GM21526 (cell line): ENCODE measurements at regions not wholly inside any gene's neighbourhood (a gene's known extent, or its start where the extent isn't known, plus 50 kb on each side); places are given as distances from the start of the nearest gene placed in this dataset.
A peak's percentile ranks its signal among the peaks of the same experiment; 100 is the strongest.

ENCODE experiments used
- ATAC-seq: cut with Tn5 transposase; IDR thresholded peaks from one replicate; pipeline ENCODE4 v1.9.1; 2021; ENCODE audit warnings: moderate library complexity; ENCODE audit not compliant: unreplicated experiment, low FRiP score

DNA sequence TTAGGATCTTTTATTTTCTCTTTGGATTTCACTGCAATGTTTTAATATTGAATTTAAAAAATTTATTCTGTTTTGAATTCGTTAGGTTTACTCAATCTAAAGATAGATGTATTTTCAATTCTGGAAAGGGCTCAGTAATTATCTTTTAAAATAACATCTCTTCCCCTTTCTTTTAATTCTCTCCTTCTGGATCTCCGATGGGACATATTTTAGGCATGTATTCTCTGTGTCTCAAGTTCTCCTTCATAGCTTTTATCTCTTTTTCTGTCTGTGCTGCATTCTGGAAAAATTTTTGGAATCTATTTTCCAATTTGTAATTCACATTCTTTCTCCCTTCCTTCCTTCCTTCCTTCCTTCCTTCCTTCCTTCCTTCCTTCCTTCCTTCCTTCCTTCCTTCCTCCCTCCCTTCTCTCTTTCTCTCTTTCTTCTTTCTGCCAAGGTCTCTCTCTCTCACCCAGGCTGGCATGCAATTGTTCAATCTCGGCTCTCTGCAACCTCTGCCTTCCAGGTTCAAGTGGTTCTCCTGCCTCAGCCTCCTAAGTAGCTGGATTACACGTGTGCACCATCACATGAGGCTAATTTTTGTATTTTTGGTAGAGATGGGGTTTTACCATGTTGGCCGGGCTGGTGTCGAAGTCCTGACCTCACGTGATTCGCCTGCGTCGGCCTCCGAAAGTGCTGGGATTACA lies 98.5 kb upstream of the CTTNBP2 start:
- ATAC-seq: no peak

GRCh38 chr7:117972606-117973005 lies 99.4 kb upstream of the CTTNBP2 start:
- no peak for ATAC-seq

DNA sequence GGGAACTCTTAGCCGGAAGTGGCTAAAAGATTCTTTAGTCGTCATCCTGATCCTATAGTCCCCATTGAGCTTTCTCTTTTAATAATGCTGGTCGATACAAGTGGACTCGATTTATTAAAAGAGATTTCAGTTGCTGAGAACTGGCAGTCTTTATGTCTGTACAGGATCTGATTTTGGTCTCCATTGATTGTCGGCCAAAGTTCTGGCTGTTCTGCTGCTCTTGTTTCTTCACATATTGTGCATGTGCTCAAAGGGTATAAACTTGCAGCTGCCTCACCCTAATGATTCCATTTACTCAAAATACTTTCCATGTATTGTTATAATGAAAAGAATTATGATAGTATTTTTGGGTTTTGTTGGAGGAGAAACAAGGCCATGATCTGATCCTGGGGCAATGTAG lies 100.7 kb upstream of the CTTNBP2 start:
- ATAC-seq: no peak

GRCh38 chr7:117974891-117975290 lies 101.7 kb upstream of the CTTNBP2 start:
- ATAC-seq: no peak

GRCh38 chr7:117975476-117975875 lies 102.2 kb upstream of the CTTNBP2 start:
- no peak for ATAC-seq

DNA sequence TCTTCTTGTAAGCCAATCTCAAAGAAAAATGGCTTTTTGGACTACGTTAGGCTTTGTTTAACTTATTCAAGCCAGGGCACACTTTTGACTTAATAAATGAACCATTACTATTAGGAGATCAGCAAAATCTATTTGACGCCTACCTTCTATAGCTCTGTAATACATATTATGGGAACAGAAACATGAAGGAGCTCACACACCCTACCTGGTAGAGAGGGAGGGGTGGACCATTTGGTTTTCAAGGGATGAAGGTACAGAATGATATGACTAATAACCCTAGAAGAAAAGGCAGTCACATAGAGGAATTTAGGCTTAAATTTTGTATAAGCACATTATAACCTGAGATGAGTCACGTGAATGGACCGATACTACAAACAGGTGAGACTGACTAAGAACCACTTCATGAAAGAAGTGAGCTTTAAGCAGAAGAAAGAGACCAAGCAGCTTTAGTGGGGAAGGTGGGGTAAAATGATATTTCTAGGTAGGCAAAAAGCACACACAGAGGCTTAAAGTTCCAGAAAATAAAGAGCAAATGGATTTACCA lies 106.8 kb upstream of the CTTNBP2 start:
- no peak for ATAC-seq

DNA sequence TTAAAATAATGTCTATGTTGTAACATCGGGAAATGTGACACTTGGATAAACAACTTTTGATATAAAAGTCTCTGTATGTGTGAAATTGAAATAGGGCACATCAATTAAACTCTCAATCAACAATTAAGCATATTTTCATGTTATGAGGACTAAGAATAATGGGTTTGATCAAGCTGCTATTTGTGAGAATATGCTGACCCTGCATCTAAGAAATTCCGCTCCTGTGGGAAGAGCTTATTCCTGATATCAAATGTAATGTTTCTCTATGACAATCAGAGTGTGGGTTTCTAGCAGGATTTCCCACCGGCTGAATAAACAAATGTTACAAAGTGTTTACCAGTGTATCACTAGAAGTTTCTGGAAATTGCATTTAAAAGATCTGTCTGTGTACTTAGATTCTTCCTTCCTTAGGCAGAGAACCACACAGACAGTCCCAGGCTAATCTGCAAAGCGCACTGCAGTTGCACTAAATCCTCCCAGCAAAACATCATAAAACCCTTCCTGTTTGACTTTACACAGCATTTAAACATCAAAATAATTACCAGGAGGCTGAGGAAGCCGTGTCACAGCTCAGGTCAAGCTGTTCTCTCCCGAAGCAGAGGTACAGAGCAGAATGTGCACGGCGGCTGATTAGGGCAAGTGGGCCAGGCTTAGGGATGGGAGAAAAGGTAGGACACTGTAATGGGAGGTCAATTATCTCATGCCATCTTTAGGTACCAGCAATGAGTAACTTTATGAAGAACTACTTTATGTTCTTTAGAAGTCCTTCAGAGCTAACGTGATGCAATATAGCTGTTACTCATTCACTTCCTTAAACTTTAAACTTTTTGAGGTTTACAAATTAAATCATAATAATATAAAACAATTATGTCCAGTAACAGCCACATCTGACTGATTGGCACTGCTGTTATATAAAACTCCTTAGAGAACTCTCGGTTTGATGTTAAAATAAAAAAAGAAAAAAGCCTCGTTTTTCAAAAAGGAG lies 109.1 kb upstream of the CTTNBP2 start:
- ATAC-seq: no peak

GRCh38 chr7:117986645-117987269 lies 113.5 kb upstream of the CTTNBP2 start:
- ATAC-seq: no peak

DNA sequence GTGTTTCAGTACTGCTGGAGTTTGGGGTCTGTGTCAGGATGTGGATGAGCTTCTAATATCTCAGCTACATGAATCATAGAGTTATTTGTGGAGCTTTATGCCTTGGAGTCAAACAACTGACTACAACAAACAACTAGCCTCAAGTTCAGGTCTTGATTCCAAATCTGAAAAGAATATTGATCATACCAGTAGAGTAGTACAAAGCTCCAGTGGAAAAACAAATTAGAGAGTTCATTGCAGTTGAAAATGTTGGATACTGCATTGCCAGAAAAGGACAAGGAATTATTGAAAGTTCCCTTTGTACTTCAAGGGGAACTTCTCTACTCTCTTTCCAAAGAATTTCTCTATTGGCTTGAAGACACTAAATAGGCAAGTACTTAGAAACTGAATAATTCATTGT lies 117.6 kb upstream of the CTTNBP2 start:
- ATAC-seq: no peak

- no peak for ATAC-seq
Observed at GRCh38 chr7:117992635-117993376, 119.6 kb upstream of the CTTNBP2 start.

DNA sequence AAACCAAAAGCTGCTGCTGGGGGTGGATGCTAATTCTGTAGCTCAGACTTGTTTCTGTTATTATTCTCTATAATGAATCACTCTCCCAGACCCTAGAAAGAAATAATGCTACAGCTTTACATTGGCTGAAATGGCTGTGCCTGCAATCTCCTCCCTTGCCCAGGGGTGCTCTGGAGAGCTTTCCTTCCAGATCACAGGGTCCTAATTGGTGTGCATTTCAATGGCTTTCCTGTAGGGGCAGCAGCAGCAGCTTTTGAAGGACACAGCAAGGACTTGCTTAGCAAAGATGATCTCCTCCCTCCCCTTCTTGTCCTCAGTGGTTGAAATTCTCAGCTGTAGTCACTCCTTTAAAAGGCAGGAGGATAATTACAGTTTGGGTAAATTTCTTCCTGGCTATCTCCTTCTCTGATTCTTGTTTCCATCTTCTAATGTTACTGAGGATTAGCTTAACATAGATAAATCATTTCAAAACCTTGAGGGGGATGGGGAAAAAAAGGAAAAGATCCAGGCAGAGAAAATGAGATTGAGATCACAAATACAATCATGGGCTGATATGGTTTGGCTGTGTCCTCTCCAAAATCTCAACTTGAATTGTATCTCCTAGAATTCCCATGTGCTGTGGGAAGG lies 120.2 kb upstream of the CTTNBP2 start:
- ATAC-seq: peak; percentile 99

GRCh38 chr7:117995850-117996650 lies 122.8 kb upstream of the CTTNBP2 start:
- no peak for ATAC-seq

GRCh38 chr7:117997862-117998825 lies 124.9 kb upstream of the CTTNBP2 start:
- ATAC-seq: no peak

DNA sequence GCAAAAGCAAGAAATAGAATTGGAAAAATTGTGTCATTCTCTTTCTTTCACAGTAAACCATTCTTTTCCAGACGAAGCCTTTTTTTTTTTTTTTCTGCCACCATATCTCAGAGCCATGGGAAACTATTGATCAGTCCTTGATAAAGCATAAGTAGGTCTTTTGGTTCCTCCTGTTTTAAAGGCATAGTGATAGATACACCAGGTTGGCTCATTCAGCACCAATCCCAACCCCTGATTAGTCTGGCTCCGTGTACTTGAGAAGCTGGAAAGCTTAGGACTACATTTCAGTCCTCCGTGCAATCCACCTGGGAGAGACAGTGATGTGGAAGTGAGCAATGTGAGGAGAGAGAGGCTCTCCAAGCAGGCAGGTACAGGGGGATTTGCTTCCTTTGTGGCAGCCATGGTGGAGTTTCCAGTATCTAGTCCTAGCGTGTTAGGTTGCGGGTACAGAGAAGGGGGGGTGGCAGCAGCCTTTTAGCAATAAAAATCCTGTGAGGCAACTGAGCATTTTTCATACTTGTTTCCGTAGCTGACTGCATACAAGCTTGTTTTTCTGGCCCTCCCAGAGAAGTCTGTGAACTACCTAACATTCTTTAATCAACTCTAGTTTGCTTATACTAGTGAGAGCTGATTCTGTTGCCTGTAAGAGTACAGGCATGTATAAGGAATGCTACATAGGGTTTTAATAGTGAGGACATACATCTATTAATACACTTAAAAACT lies 127.4 kb upstream of the CTTNBP2 start:
- ATAC-seq: no peak

- ATAC-seq: no peak
Observed at GRCh38 chr7:118003476-118003875, 130.2 kb upstream of the CTTNBP2 start.

DNA sequence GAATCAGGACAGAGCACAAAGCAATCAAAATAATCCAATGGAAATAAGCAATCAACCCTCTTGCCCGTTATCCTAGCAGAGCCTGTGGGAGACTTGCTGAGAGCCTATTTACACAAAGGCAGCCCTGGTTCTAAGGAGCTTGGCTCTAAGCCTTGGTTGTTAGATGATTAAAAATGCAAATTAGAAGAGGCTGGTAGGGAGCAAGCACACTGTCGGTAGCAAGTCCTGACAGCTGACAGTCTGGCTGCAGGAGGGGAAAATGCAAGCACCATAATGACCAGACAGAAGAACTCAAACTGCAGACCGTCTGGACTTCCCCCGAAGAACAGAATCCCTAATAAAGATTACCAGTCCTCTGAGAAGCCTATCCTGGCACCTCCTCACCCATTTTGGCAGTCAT lies 131.8 kb upstream of the CTTNBP2 start:
- no peak for ATAC-seq

GRCh38 chr7:118006979-118007378 lies 133.7 kb upstream of the CTTNBP2 start:
- ATAC-seq: no peak
